ENCODE measurements at regions not wholly inside any gene's neighbourhood (a gene's known extent, or its start where the extent isn't known, plus 50 kb on each side); places are given as distances from the start of the nearest gene placed in this dataset.

GRCh38 chr5:9951865-9952516 lies 297.7 kb downstream of the ATPSCKMT start:
- Histone ChIP-seq H3K9ac (no peak overlapping the region), H3K4me1 (ENCODE audit: insufficient read depth) (0 out of 2 replicates have a peak, but pooled peaks cover 3% of the 10 kb centered on the region), H3F3A (ENCODE audit: insufficient read depth) (no peaks in the 10 kb centered on the region), H3K36me3 (ENCODE audit: low read depth) (no peaks in the 10 kb centered on the region), H3K4me2 (ENCODE audit: unreplicated experiment) (no peak overlapping the region), H3K27me3 (replicated peaks; ENCODE audit: insufficient read depth) (0 out of 2 replicates have a peak, but pooled peaks cover 11% of the 10 kb centered on the region), H3K4me3 (no peak overlapping the region), H3K9me2 (ENCODE audit: insufficient read depth) (no peaks in the 10 kb centered on the region), H4K20me1 (ENCODE audit: insufficient read depth) (no peaks in the 10 kb centered on the region), H3K79me2 (ENCODE audit: insufficient read depth) (no peaks in the 10 kb centered on the region), H2AFZ (no peak overlapping the region), H3K9me3 (ENCODE audit: low read depth) (no peaks in the 10 kb centered on the region), H3K27ac (no peak overlapping the region)
- no peak for DNase-seq
- TF ChIP-seq EZH2 (IDR thresholded peaks at IDR 0.05; ENCODE audit: insufficient read depth, poor library complexity, severe bottlenecking): no peak
- no peak for TF ChIP-seq EZH2phosphoT487 (IDR thresholded peaks at IDR 0.05; ENCODE audit: insufficient read depth, low read depth)
- 50 to 51% methylated on average over 6 of the region's 6 CpGs for WGBS, 2 experiments (ENCODE audit: low coverage in 1 of 2, low lambda C conversion rate in 2 of 2, missing lambda C conversion rate in 2 of 2)
- in situ Hi-C loops (cut with MboI): no loop called here

- H3F3A ChIP-seq (ENCODE audit: insufficient read depth): no peaks in the 10 kb centered on the region
- H3K9me3 ChIP-seq (ENCODE audit: low read depth): no peaks in the 10 kb centered on the region
- no peak overlapping the region for H3K4me3 ChIP-seq
- H3K9ac ChIP-seq: no peak overlapping the region
- H4K20me1 ChIP-seq (ENCODE audit: insufficient read depth): no peaks in the 10 kb centered on the region
- no peak overlapping the region for H3K4me2 ChIP-seq (ENCODE audit: unreplicated experiment)
- no peak overlapping the region for H2AFZ ChIP-seq
- in situ Hi-C loops (cut with MboI): no loop called here
- no peaks in the 10 kb centered on the region for H3K36me3 ChIP-seq (ENCODE audit: low read depth)
- 0 out of 2 replicates have a peak, but pooled peaks cover 11% of the 10 kb centered on the region for H3K27me3 ChIP-seq (replicated peaks; ENCODE audit: insufficient read depth)
- no peaks in the 10 kb centered on the region for H3K79me2 ChIP-seq (ENCODE audit: insufficient read depth)
- DNase-seq: no peak
- H3K4me1 ChIP-seq (ENCODE audit: insufficient read depth): no peaks in the 10 kb centered on the region
- WGBS, 2 experiments (ENCODE audit: low coverage in 1 of 2, low lambda C conversion rate in 2 of 2, missing lambda C conversion rate in 2 of 2): 45 to 47% methylated on average over 5 of the region's 5 CpGs
- H3K9me2 ChIP-seq (ENCODE audit: insufficient read depth): no peaks in the 10 kb centered on the region
- no peak overlapping the region for H3K27ac ChIP-seq
- no peak for TF ChIP-seq EZH2phosphoT487 (IDR thresholded peaks at IDR 0.05; ENCODE audit: insufficient read depth, low read depth)
Observed at GRCh38 chr5:9947944-9948343, 301.7 kb downstream of the ATPSCKMT start.

GRCh38 chr5:9947225-9947714 lies 302.4 kb downstream of the ATPSCKMT start:
- no peak overlapping the region for H2AFZ ChIP-seq
- H3K9me2 ChIP-seq (ENCODE audit: insufficient read depth): no peaks in the 10 kb centered on the region
- H3K36me3 ChIP-seq (ENCODE audit: low read depth): no peaks in the 10 kb centered on the region
- H3K9me3 ChIP-seq (ENCODE audit: low read depth): no peaks in the 10 kb centered on the region
- H3K27ac ChIP-seq: no peak overlapping the region
- H3K79me2 ChIP-seq (ENCODE audit: insufficient read depth): no peaks in the 10 kb centered on the region
- no peaks in the 10 kb centered on the region for H3F3A ChIP-seq (ENCODE audit: insufficient read depth)
- 0 out of 2 replicates have a peak, but pooled peaks cover 11% of the 10 kb centered on the region for H3K27me3 ChIP-seq (replicated peaks; ENCODE audit: insufficient read depth)
- in situ Hi-C loops (cut with MboI): no loop called here
- DNase-seq: peak; percentile 5
- 48 to 53% methylated on average over 6 of the region's 6 CpGs for WGBS, 2 experiments (ENCODE audit: low coverage in 1 of 2, low lambda C conversion rate in 2 of 2, missing lambda C conversion rate in 2 of 2)
- no peaks in the 10 kb centered on the region for H4K20me1 ChIP-seq (ENCODE audit: insufficient read depth)
- no peaks in the 10 kb centered on the region for H3K4me1 ChIP-seq (ENCODE audit: insufficient read depth)
- TF ChIP-seq EZH2 (IDR thresholded peaks at IDR 0.05; ENCODE audit: insufficient read depth, poor library complexity, severe bottlenecking): no peak
- no peak for TF ChIP-seq EZH2phosphoT487 (IDR thresholded peaks at IDR 0.05; ENCODE audit: insufficient read depth, low read depth)
- no peak overlapping the region for H3K4me3 ChIP-seq
- no peak overlapping the region for H3K9ac ChIP-seq
- no peak overlapping the region for H3K4me2 ChIP-seq (ENCODE audit: unreplicated experiment)

- DNase-seq: peak; percentile 85
- Histone ChIP-seq H3K9ac (no peak overlapping the region), H3F3A (ENCODE audit: insufficient read depth) (peaks cover 3% of the 10 kb centered on the region; the same call in 1 of the 2 replicates), H3K79me2 (ENCODE audit: insufficient read depth) (no peaks in the 10 kb centered on the region), H3K4me1 (ENCODE audit: insufficient read depth) (peaks cover 6% of the 10 kb centered on the region; the same call in 1 of the 2 replicates), H3K27ac (no peak overlapping the region), H4K20me1 (ENCODE audit: insufficient read depth) (no peaks in the 10 kb centered on the region), H3K4me3 (no peak overlapping the region), H3K27me3 (replicated peaks; ENCODE audit: insufficient read depth) (no peaks in the 10 kb centered on the region), H3K9me2 (ENCODE audit: insufficient read depth) (no peaks in the 10 kb centered on the region), H3K4me2 (ENCODE audit: unreplicated experiment) (no peak overlapping the region), H2AFZ (no peak overlapping the region), H3K9me3 (ENCODE audit: low read depth) (no peaks in the 10 kb centered on the region), H3K36me3 (ENCODE audit: low read depth) (no peaks in the 10 kb centered on the region)
- in situ Hi-C loops (cut with MboI): no loop called here
- TF ChIP-seq EZH2 (IDR thresholded peaks at IDR 0.05; ENCODE audit: insufficient read depth, poor library complexity, severe bottlenecking) (no peak), EZH2phosphoT487 (IDR thresholded peaks at IDR 0.05; ENCODE audit: insufficient read depth, low read depth) (no peak)
Observed at GRCh38 chr5:9932770-9933169, 302.6 kb upstream of the TAS2R1 start.

All from GM23248 (cell line).